NCI-H69 (cell line): ENCODE measurements at regions not wholly inside any gene's neighbourhood (a gene's known extent, or its start where the extent isn't known, plus 50 kb on each side); places are given as distances from the start of the nearest gene placed in this dataset.

Source experiments
- DNase-seq: peaks from one replicate; lab custom pipeline; 2025; lab: John Stamatoyannopoulos, UW

DNA sequence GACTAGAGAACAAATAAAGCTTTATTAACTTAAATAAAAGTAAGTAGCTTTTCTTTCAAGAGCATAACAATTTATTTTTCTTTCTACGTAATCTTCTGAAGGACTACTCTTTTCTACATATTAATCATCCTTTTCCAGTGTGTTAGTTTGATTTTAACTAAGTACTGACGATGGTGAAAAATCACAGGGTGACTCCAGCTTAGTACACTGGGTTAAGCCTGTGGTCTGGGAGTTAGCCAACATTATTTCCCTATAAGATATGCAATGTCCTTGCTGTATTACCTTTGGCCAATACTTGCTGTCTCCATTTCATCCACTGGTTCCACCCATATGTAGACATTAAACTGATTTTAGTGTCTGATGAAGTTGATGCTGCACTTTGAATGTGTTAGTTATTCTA is 508.6 kb upstream of the SUCLG2 start:
- no peak for DNase-seq

DNA sequence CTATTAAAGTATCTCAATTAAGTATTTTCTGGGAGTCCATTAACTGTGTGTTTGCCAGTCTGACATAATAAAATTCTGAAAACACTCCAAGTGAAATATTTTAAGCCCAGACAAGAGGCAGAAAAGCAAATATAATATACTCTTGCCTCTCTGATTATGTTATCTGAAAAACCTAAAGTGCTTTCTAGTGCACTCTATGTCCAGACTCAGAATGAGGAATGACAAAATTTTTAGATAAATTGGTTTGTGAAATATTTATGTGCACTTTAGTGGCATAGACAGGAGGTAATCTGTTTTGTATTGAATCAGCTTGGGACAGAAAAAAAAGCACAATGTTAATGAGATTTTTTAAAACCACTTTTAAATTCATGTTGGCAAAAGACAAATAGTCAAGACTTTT is 508.2 kb upstream of the SUCLG2 start:
- DNase-seq, result no peak

DNA sequence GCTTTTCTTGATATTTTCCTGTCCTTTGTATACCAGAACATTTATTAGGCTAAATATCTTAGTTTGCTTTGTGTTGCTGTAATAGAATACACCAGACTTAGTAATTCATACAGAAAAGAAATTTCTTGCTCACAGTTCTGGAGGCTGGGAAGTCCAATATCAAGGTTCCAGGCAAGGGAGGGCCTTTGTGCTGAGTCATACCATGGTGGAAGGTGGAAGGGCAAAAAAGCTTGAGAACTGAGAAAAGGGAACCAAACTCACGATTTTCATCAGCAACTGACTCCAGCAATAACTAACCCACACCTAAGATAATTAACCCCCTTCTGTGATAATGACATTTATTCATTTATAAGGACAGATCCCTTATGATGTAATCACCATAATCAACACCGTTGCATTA is 496.9 kb upstream of the SUCLG2 start:
- DNase-seq, result peak; percentile 67

DNA sequence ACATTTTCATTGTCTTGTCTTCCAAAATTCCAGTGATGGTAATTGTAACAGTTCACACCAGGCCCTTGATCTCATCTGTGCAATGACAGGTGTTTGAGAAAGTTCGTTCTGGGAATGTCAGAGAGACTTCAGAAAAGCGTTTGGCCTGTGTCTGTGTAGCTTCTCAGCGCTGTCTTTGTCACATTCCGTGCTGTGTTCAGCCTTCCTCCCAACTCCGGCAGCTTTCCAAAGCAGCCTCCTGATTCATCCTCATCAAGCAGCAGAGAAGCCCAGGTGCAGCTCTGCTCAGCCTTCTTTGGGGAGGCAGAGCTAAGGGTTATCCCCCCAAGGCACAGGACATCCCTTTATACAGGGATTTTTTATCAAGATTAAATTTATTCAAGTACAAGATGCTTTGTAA is 494.0 kb upstream of the SUCLG2 start:
- DNase-seq, result peak; percentile 7

DNA sequence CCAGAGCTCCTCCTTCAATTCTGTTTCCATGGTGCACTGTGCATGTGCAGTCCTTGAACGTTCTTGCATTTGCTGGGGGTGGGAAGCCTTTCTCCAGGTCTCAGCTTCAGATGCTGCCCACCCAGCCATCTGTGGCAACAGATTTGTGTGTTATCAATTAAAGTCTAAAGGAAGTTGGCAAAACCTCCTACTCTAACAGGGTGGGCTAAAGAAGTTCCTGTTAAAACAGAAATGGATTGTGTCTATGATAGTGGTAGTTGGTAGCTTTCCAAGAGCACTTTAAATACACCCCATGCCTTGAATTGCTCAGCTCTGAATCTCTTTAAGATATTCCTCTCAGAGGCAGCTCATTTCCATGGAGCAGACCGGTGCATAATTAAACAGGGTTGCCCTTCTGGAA is 488.0 kb upstream of the SUCLG2 start:
- no peak for DNase-seq

DNA sequence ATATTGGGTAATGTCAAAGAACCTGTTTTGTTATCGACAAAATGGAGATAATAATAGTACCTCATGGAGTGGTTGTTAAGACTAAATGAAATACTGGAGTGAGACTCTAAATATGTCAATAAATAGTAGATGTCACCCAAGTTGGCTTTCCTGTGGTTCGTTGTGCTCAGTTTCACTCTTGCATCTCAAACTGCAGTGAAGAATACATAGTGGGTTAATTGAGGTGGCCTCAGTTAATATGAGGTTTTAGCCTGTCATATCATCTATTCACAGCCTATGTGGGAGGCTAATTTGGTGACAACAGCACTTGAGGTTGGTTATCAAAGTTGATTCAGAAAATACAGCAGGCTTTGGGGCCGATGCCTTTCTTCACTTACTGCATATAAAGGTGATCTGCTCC is 485.5 kb upstream of the SUCLG2 start:
- DNase-seq, result no peak

DNA sequence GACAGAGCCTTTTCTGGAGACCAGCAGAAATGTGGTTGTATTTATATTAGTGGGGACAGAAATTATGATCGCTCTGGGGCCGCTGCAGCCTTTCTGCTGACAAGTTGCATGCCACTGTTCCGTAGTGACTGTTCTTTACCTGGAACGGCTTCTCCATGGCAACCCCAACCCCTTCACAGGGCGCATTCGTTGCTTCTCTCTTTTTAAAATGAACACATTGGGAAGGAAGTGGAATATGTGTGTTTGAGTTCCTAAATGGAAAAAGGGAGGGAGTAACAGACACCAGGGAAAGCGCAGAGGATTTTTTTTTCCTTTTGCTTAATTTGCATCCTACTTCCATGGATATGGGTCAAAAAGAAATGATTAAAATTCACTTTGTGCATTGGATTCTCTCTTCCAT is 482.0 kb upstream of the SUCLG2 start:
- DNase-seq, result no peak

DNA sequence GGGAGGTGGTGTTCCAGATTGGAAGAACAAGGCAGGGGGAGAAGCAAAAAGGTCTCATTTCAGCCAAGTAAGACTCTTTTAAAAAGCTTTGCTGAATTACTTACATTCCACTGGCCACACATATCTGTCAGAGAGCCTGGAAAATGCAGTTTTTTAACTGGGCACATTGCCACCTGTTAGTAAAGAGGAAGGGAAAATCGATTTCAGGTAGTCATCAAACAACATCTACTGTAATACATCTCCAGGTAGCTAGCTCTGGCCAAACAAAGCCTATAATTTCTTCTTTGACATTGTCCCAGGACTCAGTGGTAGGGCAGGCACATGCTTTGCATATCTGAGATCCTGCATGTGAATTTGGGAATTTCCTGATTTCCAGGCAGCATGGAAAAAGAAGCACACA is 480.7 kb upstream of the SUCLG2 start:
- DNase-seq, result peak; percentile 5

DNA sequence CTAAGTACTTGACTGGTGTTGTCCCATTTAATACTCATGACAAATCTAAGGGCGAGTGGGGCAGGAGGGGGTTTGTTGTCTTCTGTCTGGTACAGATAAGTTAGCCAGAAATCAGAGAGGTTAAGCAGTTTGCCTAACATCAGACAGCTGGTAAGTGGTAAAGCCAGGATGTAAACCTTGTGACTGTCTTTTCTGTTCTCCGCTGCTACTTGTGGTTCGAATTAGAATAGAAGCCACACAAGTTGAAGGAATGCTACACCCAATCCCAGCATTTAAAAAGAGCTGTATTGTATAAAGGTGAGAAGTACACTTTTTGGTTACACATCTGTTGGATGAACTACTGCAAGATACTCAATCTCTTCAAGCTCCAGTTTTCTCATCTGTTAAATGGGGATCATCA is 474.7 kb upstream of the SUCLG2 start:
- DNase-seq, result no peak

DNA sequence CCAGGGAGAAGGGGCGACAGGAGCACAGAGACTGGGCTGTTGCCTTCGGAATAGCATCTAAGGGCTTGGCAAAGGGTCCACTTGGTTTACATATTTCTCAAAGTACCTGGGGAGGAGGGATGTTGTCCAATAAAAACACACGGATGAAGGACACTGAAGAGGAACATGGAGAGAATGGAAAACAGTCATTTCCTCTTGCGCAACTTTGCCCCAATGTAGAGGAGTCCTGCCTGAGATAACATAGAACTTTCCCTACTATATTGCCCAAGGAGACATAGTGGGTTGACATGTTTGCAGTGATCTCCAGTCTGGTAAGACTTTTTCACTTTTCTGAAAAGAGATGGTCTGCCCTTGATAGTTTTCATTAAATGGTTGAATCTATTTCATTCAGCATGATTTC is 468.8 kb upstream of the SUCLG2 start:
- no peak for DNase-seq

DNA sequence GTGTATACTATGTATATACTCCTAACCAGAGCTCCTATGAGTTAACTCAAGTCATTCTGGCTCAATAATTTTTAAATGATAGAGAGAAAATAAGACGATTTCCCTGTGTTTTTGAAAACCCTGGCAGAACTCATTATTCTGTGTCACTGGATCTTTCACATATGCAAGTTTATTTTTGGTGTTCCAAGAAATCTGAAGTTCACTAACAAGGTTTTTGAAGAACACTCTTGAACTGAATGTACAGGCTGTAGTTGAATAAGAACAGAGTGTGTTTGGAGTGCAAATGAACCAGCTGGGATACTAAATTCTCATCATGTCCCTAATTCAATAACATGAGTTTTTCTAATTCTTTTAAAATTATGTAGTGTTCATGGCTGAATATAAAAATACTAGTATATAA is 466.9 kb upstream of the SUCLG2 start:
- no peak for DNase-seq

DNA sequence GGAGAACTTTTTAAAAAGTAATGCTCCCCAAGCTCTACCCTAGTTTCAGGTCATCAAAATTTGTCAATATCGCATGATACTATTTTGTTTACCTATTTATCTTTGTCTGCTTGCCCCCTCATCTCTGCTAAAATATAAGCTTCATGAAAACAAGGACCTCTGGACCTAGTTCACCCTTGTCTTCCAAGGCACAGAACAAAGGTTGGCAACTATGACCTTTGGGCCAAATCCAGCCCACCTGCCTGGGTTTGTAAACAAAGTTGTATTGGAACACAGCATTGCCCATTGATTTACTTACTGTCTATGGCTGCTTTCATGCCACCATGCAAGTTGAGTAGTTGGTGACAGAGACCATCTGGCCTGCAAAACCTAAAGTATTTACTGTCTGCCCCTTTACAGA is 462.2 kb upstream of the SUCLG2 start:
- DNase-seq, result peak; percentile 6

DNA sequence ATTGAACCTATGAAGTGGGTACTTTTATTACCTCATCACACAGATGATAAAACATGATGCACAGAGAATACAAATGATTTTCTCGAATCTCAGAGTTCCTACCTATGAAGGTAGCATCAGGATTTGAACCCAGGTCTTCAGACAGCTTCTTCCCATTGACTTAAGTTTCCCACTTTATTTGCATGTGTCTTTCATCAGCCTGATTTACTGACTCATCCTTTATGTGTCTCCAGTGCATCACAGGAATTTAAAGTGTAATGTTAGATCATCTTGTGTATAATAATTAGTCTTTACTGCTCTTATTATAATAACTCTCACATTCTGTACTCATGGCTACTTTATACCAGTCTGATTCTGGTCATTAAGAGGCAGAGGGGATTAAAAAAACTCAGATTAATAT is 449.4 kb upstream of the SUCLG2 start:
- no peak for DNase-seq

DNA sequence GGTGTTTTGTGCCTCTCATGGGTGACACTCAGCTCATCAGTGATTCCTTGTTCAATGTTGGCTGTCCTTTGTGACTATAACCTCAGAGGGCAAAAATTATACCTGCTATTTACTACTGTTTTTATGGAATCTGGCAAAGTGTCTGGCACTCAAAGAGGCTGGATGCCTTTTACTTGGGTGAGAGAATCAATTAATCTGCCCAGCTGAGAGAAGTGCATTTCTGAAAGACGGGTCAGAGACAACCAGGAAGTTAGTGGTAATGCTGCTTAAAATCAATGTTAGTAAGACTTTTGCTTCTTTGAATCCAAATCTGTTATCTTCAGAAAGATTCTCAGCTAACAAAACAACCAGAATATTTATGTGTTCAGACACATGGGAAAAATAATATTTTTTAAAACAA is 436.2 kb upstream of the SUCLG2 start:
- DNase-seq, result no peak

DNA sequence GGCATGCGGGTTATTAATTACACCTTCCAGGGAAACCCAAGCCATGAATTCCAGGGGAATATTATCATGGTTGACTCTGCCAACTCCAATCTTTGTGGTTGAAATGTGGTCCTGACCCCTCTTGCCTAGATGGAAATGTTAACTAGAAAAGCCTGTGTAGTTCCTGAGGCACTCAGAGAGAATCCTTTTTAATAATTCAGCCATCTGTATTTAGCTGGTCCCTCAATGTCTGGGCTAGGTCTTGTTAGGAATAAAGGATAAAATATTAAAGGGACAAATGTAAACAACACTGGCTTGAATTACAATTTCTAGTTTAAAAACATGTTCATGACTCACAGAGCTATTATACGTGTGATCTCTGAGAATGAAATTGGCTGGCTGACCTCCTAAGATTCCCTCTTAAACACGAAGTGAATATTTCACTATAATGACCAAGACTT is 435.2 kb upstream of the SUCLG2 start:
- DNase-seq, result no peak

DNA sequence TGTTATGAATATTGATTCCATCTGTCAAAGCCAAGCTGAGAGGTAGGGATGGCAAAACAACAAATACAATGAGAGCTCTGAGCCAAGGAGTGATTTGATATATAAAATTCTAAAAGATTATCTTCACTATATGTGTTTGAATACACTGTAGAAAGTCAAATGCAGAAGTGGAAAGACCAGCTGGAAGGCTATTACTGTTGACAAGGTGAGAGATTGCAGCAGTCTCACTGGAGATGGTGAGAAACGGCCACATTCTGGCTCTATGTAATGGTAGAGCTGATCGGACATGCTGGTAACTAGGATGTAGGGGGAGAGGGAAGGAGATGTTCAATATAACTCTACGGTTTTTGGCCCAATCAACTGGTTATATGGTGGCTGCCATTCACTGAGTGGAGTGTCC is 434.2 kb upstream of the SUCLG2 start:
- no peak for DNase-seq

DNA sequence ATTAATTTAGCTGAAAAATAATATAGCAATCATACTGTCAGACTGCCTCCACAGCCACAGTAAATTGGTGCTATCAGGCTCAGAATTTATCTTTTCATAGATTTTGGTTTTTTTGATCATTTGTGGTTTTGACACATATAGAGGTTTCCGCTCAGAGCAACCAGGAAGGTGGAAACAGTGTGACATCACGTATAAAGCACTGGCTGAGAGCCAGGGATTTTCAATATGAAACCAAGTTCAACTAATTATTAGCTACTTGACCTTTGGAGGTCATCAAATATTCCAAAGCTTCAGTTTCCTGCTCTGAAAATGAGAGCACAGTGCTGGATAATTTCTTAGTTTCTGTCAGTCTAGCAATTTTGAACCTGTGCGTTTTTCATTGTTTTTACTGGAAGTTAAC is 433.8 kb upstream of the SUCLG2 start:
- no peak for DNase-seq

DNA sequence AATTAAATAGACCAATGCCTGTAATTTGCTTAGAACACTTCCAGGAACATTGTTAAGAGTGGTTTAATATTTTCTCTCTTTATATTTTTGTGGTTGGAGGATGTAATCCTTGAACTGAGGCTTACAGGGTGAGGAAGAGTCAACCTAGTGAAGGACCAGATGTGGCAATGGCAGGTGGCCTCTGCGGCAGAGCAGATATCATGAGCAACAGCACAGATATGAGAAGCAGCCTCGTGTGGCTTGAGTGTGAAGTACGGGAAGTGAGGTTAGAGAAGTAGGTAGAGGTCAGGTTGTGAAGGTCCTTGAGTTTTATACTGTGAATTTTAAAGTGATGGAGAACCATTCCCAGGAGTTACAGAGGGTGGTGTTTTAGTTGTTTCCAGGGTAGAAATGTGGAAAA is 417.6 kb upstream of the SUCLG2 start:
- no peak for DNase-seq

DNA sequence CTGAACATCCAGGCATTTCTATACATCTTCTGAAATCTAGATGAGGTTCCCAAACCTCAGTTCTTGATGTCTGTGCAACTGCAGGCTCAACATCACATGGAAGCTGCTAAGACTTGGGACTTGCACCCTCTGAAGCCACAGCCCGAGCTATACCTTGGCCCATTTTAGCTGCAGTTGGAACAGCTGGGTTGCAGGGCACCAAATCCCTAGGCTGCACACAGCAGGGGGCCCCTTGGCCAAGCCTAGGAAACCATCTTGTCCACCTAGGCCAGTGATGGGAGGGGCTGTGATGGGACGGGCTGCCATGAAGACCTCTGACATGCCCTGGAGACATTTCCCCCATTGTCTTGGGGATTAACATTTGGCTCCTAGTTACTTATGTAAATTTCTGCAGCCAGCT is 415.8 kb upstream of the SUCLG2 start:
- no peak for DNase-seq

DNA sequence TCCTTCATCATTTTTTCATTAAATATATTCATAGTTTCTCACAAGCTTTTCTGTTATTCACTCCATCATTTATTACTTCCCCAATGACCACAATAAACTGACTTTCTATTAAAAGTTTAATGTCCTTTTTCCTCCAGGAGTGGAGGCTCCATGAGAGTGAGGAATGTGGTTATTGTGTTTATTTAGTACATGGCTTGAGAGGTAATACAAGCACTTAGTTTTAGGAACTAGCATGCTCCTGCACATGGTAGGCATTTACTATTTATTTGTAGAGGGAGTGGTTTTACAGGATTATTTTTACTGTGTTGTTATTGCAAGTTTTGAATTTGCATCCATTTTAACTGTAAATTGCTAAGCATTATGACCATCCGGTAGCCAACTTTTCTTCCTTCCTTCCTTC is 412.9 kb upstream of the SUCLG2 start:
- DNase-seq, result no peak

DNA sequence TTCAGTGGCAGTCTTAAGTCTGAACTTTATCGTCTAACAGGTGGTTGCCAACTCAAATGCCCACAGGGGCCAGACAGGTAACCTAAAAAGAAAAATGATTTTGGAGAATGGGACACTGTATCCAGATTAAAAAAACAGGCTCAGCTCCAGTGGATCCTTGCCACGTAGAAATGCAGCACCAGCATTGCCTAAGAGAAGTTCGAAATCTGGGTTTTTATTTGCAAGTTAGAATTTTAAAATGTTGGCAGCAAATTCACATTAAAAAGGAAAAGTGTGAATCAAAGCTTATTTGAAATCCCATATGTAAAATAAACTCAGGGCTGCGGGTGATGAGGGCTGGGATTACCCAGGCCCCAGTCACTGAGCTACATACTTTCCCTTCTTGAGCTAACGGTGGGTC is 408.5 kb upstream of the SUCLG2 start:
- DNase-seq, result no peak

DNA sequence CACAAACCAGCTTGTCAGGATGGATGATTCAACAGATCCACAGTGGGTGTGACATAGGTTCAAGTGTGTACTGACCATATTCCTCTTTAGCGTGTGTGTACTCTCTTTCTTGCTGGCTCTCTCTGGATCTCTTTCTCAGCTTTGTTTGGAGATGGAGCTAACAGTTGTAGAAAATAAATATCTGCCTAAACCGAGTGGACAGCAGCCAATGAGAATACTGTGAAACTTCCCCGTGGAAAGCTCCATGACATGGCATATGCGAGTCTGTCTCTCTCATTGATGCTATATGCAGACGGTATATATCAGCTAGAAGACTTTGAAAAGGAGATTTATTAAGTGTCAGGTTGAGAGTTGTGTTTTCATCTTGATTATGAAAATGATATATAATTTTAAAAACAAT is 406.5 kb upstream of the SUCLG2 start:
- DNase-seq, result no peak

DNA sequence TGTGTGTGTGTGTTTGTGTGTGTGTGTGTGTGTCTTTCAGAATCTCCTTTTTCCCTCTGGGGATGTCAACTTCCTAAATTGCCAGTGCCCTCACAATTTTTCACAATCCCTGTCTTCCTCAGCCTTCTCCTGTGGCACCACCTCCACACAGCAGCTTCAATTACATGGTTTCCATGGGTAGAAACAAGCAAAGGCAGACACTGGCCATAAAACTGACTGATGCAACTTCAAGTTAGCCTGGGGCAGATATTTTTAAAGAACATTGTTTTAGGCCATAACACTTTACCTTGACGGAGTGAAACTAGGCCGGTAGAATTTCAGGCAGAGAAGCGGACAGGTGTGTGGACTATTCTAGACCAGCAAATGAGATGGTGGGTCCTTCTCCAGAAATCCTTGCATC is 405.8 kb upstream of the SUCLG2 start:
- peak; percentile 75 for DNase-seq

DNA sequence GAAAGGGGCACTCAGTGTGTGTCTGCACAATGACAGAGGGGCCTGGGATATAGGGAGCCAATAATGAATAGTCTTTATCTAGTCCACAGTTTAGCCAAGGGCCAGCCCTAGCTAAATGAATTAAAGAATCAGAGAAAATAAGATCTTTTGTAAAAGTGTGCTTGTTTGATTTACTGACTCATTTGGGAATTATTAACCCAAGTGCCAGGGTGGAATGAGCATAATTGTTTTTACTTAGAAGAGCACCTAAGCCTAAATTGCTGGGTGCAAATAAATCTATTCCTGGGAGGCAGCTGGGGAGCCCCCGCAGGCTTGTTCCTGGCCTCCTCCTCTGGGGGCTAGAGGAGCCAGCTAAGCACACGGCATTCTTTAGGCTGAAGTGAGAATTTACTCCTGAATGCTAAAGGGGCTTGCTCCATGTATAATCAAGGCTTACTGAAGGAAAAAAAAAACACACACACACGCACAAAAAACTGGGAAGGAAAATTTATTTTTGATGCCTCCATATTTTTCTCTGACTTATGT is 405.3 kb upstream of the SUCLG2 start:
- DNase-seq, result peak; percentile 66
